Hematopoietic multipotent progenitor cell treated with erythropoietin and hydrocortisone succinate and interleukin-3 and kit ligand, for 17 days (in vitro differentiated cells): ENCODE measurements at regions not wholly inside any gene's neighbourhood (a gene's known extent, or its start where the extent isn't known, plus 50 kb on each side); places are given as distances from the start of the nearest gene placed in this dataset.

Experiments used
- DNase-seq: peaks from one replicate; pipeline ENCODE4 v3.0.0-alpha.2; 2015; ENCODE audit warnings: low spot score

DNA sequence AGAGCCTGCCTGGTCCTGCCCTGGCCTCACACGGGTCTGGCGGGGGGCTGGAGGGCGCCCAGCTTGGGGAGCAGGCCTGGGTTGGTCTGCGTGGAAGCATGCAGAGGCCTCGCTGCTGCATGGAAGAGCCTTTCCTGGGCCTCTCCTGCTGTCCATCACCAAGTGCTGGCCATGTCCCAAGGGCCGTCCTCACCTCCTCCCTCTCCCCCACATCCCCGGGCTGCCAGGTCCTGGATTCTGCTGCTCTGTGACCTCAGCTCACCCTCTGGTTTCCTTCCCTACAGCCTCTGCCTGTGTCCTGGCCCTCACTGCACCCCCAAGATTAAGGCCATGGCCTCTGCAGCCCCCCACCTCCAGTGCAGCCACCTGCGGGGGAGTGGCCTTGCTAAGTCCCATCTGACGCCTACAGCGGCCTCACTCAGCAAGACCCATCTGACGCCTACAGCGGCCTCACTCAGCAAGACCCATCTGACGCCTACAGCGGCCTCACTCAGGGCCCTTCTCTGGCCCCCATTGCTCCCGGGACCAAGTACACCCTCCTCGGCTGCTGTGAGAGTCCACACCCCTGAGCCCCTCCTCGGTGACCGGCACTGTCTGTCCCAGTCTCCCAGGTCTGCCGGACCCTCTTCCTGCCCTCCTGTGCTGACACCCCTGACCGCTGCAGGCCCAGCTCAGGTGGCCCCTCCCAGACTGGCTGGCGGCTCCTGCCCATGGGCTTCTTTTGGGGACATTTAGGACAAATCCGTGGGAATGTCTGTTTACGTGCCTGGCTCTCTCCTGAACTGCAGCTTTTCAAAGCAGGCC lies 119.5 kb upstream of the B3GAT1 start:
- no peak for DNase-seq

DNA sequence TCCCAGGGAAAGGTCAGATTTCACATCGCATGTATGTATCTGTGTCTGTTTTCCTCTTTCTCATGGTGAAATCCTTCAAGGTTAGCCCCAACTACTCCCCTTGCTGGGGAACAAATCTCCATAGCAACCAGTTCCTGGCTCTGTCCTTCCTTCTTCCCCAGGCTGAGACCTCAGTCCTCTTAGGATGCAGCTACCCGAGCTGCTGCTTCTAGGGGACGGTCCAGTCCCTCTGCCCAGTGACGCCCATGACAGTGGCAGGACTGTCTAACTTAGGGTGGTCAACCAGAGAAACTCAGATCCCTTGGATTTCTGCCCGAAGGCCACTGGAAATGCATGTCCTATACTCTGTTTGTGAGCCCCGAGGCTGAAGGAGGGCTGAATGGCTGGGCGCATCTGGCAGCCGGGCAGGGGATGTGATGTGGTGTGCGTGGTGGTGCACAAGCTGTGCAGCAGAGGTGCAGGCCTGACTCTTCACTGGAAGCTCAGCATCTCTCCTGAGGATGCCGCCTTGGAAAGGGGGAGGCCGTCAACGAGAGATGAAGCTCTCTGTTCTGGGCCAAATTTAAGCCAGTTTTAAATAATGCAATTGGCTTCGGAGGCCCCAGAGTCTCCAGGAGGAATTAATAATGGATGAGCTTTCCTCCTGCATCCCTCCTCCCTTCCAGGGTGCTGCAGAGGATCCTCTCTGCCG lies 118.7 kb upstream of the B3GAT1 start:
- DNase-seq: no peak

DNA sequence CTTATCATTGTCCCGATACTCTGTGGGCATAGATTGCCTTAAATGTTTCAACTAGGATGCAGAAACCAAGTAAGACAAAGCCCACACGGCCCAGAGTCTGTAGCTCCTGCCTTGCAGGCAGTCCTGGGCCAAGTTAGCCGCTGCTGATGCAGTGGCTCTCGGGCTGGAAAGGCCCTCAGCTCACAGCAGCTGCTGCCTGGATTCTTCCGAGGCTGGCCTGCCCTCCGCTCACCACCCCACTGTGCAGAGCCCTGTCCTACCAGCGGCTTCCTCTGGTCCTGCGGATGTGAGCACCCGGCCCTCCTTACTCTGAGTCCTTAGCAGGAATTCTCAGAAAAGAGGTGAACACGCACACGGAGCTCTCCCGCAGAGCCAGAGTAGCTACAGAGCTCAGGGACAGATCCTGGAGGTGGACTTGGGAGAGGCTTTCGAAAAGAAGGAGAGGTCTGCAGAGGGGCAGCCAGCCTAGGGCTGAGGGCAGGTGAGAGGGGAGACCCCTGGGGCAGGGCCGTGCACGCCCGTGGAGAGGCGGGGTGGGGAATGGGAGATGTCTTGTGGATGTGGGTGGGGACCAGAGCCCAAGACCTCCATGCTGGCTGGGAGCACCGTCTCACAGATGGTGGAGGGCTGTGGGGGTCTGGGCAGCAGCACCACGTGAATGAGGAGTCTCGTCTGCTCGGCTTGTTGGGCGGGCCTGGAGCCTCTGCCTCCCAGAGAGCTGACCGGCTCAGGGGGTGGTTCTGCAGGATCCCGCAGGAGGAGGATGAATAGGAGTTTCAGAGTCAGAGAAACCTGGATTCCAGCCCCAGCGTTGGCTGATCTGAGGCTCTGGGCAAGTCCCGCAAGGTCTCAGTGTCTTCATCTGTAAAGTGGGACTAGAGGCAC lies 117.4 kb upstream of the B3GAT1 start:
- no peak for DNase-seq

DNA sequence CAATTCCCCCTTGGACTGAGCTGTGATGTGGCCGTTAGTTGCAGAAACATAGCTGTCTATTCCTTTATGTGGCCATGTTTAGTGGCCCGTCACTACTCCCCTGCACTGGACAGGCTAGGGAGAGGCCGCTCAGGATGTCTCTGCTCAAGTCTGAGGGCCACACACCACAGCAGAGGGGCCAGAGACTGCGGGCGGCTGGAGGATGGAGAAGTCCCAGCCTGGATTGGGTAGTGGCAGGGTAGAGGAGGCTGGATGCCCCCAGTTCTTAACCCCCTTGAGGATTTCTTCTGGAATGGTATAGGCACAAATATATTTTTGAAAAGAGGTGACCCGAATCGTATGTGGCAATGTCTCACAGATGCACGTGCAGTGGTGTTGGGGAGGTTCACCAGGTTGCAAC lies 116.4 kb upstream of the B3GAT1 start:
- DNase-seq: no peak

DNA sequence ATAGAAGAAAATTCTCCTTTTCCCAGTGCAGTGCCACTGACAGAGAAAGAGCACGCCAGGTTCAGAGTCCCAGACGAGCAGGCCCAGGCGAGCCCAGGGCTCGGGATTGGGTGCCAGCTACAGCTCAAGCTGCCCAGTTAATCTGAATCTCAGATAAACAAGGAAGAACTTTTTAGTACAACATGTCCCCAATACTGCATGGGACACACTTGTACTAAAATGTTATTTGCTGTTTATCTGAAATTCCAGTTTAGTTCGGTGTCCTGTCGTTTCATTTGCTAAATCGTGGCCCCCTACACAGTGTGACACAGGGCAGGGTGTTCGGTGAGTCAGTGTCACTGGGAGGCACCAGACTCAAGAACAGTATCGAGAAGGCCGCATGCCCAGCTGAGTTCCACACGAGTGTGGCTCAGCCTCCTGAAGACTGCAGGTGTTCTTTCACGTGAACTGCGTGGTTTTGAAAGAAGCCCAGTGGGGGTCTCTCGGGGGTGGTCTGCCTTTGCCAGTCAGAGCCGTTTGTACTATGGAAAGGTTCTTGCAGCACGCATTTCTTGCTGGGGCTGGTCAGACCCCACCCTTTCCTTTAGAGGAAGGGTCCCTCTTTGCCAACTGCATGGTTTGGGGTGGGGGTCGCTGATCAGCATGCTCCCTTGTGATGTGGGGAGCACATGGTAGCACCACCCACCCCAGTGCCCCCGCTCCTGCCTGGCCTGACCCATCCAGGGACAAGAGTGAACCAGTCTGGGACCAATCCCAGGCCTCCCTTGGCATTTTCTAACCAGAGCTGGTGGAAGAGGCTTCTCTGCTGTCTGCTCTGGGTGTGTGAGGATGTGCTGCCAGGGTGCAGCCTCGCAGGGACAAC lies 115.6 kb upstream of the B3GAT1 start:
- no peak for DNase-seq

DNA sequence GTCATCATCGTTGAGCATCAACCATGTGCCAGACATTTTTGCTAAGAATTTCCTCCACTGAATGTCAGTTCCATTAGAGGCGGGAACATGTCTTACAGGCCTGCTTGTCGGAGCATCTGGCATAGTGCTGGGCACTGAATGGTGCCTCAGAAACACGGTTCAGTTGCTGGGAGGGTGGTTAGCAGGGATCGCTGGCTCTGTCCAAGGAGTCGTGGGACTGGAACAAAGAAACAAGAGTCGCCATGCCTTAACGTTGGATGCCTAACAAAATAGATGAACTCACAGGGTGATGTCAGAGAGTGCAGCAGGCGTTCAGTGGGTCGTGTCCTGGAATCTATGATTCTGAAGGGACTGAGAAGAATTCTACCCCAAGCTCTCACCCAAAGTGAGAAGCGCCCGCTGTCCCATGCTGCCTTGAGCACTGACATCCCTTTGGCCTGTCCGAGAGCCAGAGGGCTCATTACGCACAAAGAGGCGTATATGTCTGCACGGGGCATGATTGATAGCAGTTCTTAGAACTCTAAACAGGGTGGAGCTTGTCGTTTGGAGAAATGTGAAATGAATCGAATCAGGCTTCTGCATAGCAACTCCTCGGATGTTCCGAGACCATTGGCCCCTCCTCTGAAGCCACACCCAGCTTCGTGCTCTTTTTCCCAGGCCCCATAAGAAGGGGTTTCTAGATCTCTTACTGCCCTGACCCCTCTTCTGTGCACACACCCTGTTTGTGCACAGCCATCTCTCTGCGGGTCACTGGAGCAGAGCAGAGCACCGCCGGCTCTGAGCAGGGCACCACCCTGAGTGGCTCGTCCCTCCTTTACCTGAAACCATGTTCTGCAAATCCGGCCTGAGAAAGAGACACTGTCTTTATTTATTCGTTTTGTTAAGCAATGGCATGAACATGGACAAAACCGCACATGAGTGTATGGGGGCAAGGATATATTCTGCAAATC lies 113.1 kb upstream of the B3GAT1 start:
- no peak for DNase-seq

DNA sequence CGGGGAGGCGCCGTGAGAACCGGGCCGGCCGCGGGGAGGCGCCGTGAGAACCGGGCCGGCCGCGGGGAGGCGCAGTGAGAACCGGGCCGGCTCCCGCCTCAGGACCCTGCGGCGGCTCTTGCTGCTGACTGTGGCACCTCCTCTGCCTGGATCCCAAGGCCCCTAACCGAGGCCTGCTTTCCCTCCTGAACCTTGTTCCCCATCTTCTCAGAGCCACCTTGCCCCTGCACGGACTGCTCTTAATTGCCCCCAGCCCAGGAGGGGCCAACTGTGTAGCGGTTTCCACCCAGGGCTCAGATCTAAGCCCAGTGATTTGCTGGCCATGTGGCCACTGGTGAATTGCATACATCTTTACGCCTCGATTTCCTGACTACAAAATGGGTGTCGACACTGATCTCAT lies 112.2 kb upstream of the B3GAT1 start:
- no peak for DNase-seq

DNA sequence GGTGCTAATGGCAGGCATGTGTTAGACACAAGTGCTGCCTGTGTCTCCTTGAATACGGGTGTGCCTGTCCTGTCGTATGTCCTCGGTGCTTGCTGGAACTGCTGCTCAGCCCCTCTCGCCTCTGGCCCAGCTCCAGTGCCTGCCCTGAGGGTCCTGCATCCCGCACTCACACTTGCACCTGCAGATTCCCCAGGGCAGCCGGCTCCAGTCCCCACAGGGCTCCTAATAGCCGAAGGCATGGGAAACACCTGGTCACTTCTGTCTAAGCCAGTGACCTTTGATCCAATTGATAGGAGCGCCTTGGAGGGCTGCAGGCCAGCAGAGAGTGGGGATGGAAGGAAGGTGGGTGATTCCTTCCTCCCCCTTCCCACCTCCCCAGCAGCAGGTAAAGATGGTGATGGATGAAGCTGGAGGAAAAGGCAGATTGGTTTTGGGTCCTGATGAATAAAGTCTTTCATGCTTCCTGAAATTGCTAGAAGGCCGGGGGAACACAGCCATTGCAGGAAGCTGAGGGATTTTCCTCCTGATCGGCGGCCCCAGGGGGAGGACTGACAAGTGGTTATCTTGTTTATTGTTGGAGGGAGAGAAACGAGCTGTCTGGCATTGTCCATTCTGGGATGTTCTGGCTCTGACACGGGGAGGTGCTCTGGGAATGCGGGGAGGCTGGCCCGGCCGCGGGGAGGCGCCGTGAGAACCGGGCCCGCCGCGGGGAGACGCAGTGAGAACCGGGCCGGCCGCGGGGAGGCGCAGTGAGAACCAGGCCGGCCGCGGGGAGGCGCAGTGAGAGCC lies 110.9 kb upstream of the B3GAT1 start:
- no peak for DNase-seq

DNA sequence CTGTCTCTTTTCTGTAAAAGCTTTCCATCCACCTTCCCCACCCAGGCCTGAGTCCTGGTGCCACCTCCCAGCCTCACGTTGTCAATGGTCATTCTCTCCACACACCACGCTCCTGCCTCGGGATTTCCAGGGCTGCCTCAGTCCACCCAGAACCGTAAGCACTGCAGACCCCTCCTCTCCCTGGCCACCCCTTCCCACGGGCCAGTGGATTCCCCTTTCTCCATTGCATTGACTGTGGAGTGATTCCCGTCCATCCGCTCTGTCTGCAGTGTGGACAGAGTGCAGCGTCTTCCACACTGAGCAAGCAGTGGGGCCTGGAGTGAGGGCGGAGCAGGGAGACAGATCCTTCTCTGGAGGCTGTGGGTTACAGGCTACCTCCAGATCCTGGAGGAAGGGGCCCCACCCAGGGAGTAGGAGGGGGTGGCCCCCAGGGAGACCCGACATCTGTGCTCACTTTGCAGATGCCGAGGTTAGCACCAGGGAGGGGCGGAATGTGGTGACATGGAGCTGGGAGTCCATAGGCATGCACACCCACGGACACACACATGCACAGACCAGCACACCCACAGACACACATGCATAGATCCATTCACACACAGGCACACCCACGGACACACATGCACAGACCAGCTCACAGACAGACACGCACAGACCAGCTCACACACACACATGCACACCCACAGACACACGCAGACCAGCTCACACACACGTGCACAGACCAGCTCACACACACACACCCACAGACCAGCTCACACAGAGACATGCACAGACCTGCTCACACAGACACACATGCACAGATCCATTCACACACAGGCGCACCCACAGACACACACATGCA lies 109.6 kb upstream of the B3GAT1 start:
- no peak for DNase-seq

DNA sequence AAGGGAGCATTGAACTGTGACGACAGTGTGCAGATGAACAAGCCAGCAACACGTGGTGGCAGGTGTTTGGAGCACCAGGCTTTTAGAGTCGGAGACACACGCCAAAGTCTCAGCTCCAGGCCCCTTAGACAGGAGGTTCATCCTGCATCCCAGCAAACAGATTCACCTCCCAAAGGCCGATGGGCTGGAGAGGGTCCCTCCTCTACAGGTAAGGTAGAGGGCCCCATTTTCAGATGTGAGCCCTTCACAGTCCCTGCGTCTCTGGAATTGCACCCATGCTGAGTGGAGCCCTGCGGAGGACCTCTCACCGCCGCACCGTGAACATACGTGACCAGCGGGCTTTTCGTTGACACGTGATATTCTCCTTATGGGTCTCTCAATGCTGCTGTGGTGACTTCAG lies 109.0 kb upstream of the B3GAT1 start:
- DNase-seq: no peak

DNA sequence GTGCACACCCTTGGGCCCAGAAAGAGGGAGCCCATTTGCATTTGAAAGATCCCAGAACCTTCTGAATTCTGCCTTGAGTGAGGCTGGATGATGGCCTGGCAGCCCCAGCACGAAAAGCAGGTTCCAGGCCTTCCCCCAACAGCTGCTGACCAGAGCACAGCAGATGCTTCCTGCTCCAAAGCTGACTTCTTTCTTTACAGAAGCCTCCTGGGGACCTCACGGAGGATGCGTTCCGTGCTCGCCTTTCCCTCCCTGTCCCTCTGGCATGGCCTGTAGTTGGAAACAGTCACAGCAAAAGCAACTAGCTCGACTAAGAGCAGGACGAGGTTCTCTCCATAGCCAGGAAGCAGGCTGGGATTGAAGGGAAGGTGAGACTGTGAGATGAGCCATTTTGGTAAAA lies 107.7 kb upstream of the B3GAT1 start:
- DNase-seq: no peak

DNA sequence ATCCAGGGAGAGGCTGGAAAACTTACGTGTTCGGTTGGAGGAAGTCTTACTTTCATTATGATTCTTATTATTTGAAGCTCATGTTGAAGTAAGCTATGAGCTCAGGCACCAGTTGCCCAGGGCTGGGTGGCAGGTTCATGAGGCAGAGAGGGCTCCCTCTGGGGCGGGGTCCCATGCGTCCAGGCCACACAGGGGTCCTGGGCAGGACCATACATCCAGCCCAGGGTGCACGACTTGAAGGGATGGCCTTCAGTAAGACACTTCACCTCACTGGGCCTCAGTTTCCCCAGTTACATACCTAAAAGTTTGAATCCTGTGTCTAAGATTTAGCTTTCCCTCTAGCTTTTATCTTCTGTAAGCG lies 107.3 kb upstream of the B3GAT1 start:
- no peak for DNase-seq

DNA sequence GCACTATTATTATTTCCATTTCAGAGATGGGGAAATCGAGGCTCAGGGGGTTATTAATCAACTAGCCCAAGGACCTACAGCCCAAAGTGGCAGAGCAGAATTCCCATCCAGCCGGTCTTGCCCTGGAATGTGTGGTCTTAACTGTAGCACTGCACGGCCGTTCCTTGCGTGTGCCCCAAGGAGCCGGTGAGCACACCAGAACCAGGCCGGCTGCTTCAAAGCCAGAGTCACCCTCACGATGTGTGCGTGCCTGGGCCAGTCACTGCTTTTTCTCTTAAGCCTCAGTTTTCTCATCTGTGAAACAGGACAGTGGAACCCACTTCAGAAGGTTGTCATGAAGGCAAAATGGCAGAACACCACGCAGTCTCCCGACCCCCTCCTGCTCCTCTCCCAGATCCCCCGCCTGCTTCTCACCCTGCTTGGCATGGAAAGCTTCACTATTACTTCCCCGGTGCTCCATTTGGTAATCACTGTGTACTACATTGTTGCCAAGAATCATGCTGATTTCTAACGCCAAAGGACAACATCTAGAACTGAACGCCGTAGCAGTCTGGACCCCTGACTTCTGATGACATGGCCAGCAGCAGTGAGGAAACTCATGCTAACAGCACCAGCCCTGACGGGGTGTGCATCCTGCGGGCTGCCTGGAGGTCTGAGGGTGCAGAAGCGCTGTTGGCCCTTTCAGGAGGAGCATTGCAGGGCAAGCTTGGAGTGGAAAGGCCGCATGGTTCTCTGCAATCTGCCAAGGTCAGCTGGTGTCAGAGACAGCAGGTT lies 106.8 kb upstream of the B3GAT1 start:
- DNase-seq: no peak

DNA sequence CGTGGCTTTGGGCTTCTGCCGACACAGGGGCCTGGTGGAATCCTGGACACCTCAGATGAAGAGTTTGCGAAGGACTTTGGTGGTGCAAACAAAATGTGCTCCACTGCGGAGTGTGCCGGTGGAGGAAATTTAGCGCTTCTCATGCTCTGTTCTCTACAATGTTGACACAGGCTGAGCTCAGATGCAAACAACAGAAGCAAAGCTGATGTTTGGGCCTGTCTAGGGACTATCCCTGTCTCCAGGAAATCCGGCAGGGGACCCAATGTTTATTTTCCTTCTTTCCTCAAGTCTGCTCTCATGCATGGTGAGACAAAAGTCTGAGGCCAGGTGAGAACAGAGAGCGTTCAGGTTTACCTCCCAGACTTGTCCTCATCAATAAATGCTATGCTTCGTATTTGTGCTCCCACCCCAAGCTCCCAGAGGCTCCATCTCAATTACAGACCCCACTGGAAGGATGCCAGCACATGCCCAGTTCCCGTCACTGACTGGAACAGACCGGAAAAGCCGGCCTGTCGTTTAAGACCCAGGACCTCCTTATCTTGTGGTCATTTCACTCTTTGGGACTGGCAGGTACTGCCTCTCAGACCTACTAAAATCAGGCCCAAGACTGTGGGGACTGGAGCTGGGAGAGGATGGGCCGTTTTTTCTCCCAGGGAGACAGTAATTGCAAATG lies 105.7 kb upstream of the B3GAT1 start:
- DNase-seq: no peak

DNA sequence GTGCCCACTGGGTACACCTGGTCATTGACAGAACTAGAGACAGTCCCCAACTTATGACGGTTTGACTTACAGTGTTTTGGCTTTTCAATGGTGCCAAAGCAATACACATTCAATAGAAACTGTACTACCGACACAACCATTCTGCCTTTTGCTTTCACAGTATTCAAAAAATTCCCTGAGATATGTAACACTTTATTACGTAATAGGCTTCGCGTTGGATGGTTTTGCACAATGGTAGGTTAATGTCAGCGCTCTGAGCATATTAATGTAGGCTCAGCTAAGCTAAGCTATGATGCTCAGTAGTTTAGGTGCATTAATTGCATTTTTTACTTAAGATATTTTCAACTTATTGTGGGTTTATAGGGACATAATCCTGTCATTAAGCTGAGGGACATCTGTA lies 105.1 kb upstream of the B3GAT1 start:
- DNase-seq: no peak

DNA sequence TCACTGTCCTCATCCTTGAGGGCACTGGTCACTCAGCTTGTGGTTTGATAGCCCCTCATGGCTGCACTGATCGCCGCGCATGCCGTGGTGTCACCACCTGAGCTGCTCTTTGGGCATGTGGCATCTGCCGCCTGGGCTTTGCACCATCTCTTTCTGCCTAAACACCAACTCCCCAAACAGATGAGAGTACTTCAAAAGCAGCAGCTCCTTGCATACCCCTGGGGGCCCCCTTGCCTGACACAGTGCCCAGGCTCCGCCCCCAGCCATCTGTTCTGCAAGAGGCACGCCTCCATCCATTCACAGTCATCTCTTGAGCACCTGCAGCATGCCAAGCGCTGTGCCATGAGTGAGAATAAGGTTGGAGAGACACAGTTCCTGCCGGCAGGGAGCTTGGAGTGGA lies 104.5 kb upstream of the B3GAT1 start:
- DNase-seq: no peak

DNA sequence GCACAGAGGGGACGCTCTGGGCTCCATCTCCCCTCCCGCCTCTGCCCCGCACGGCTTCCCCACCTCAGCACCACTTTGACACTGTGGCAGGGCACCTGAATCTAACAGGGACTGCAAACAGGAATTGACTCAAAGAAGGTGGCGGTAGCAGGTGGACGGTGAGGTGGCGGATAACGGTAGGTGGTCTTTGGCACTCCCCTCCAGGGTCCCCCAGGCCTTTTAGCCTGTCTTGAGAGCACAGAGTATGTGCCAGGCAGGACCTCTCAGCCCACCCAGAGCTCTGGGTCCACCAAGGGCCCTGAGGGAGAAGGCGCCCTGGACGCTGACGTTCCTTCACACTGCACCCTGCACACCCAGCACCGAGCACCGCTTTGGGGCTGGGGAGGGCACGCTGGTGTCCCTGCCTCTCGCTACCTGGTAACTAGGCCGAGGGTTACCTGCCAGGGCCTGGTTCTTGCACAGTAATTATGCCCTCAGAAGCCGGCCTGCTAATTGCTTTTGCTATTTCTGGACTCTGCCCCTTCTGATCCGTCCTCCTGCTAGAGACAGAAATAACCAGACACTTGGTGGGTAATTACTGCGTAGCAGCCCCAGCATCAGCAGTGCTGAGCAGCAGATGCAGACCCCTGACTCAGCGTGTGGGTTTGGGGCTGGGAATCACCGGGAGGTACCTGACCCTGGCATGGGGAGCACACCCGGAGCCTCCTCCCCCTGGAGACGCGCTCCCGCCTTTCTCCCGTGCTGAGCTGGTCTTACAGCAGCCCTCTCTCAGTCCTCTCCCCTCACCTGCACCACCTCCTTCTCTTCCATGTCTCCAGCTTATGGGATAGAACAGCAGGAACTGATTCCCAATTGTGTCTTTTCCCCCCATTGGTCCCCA lies 103.3 kb upstream of the B3GAT1 start:
- no peak for DNase-seq
